GM21367 (cell line): ENCODE measurements at regions not wholly inside any gene's neighbourhood (a gene's known extent, or its start where the extent isn't known, plus 50 kb on each side); places are given as distances from the start of the nearest gene placed in this dataset.
"Not testable (repeated sequence)": the region's sequence is repeated elsewhere in the genome, so short reads cannot be mapped to it uniquely, and the experiment has no call there.

Source experiments
- ATAC-seq: cut with Tn5 transposase; IDR thresholded peaks from one replicate; pipeline ENCODE4 v1.9.1; 2021; ENCODE audit not compliant: unreplicated experiment

DNA sequence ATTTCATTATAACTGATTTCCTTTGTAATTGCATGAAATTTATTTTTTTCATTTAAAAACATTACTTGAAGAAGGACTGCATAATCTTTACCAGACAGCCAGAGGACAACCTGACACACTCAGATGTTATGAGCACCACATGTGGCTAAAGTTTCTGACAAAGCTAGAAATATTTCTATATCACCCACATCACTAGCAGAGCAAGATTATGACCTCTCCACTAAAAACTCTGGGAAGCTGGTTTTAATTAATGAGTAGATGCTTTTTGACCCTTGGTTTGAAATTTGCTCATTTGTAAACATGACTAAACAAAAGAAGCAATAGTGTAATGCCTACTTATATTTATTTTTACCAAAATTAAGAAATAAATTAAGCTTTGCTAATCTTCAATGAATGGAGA, 661.5 kb upstream of the EPHA5 start:
- no peak for ATAC-seq

DNA sequence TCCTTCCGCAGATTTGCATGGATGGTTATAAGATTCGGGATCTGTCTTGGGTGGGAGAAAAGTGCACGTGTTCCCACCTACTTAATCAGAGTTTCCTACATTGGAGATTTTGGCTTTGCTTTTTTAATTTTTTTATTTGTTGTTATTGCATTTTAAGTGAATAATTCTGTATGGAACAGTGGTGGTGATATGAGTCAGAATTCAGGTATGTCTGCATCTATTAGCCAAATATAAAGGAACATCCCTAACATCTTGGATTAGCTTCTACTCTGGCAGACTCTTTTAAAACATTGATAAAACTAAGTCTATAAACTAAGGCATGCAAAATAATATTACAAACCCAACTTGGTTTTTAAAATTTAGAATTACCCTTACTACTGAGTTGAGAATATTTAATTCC, 659.8 kb upstream of the EPHA5 start:
- ATAC-seq = no peak

DNA sequence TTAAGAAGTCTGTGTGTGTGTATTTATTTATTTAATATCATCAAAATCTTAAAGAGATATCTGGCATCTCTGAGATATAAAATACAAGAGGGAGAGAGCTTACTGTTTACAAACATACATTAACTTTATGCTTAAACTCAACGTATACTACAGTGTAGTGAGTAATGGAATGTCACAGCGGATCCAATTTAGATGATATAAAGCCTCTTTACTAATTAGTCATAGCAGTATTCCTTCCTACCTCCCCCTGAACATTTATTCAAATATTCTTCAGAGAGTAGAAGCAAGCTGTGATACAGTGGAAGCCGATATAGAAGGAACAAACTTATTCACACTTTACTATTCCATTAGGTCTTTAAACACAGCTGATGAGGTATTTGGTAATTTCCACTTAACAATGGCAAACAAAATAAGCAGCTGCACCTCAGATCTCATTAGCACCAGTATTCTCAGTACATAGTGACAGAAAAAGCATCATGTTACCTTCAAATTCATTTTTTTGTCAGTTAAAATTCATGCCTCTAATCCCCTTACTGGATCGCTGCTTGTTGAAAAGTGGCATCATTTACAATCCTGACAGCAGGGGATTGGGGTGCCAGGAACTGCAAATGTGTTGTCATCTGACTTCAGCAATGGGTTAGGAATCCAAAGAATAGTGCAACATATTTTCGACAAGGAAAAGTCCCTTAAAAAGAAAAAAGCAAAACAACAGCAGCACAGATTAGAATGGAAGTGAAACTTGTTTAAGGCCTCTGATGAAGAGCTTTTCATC, 658.7 kb upstream of the EPHA5 start:
- ATAC-seq = no peak

DNA sequence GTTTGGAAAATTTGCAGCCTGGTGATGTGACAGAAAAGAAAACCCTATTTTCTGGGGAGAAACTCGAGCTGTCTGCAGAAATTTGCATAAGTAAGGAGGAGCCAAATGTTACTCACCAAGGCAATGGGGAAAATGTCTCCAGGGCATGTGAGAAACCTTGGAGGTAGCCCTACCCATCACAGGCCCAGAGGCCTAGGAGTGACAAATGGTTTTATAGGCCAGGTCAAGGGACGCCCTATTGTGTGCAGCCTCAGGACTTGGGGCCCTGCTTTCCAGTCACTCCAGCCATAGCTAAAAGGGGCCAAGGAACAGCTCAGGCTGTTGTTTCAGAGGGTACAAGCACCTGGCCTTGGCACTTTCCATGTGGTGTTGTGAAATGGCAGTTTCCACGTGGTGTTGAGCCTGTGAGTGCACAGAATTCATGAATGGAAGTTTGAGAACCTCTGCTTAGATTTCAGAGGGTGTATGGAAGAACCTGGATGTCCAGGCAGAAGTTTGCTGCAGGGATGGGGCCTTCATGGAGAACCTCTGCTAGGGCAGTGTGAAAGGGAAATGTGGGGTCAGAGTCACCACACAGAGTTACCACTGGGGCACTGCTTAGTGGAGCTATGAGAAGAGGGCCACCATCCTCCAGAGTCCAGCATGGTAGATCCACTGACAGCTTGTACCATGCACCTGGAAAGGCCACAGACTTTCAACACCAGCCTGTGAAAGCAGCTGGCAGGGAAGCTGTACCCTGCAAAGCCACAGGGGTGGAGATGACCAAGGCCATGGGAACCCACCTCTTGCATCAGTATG, 637.6 kb upstream of the EPHA5 start:
- no peak for ATAC-seq

DNA sequence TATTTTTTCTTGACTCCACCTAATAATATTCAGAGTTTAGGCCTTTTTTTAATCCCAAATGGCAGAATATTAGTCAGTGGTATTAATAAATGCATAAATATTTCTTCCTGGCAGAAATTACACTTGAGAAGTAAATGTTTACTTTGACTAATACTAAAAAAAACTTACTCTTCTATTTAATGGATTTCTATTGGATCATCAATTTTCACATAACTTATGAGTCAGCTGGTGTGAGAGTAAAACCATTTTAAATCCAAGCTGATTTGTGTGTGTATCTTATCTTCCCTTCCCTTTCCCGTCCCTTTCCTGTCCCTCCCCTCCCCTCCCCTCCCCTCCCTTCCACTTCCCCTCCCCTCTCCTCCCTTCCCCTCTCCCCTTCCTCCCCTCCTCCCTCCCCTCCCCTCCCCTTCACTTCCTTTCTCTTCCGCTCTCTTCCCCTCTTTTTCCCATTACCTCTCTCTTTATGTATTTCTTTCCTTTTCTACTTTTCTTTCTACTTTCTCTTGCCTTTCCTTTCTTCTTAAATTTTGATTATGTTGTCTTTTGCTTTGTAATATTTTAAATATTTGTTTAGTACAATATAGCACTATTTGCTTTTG, 630.1 kb upstream of the EPHA5 start:
- ATAC-seq = no peak

DNA sequence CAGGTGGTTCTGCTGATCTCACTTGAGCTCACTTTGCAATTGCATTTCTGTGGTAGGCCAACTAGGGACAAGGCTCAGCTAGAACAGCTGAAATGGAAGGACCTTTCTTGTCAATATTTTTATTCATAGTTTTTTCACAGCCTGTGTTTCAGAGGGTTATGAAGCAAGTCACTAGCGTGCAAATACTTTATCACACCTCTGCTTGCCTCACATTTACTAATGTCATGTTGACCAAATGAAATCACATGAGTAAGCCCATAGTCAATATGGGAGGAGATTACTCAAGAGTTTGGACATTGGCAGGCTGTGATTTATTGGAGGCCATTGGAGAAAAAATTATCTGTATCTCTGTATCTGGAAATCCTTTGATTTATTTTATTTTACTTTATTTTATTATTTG, 628.3 kb upstream of the EPHA5 start:
- ATAC-seq = no peak

DNA sequence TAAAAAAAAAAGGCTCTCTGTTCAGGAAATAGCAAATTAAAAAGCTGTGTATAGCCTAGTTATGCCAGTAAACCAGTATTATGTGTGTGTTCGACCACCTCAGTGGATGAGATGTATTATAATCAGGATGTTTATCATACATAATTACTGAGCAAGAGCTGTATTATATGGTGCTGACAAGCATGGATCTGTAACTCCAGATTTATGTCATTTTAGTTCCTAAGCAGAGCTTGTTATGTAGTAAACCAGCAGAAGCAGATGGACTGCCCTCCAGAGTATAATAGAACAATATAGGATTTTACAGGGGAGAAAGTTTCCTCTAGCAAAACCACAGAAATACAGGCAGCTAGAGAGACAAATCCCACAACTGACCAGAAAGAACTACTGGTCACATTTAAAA, 627.4 kb upstream of the EPHA5 start:
- ATAC-seq = no peak

DNA sequence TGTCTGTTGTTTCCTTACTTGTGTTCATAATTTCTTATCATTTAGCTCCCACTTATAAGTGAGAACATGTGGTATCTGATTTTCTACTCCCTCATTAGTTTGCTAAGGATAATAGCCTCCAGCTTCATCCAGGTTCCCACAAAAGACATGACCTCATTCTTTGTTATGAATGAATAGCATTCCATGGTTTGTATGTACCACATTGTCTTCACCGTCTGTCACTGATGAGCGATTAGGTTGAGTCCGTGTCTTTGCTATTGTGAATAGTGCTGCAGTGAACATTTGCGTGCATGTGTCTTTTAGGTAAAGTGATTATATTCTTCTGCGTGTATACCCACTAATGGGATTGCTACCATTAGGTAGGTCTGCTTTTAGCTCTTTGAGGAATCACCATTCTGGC, 624.3 kb upstream of the EPHA5 start:
- no peak for ATAC-seq

DNA sequence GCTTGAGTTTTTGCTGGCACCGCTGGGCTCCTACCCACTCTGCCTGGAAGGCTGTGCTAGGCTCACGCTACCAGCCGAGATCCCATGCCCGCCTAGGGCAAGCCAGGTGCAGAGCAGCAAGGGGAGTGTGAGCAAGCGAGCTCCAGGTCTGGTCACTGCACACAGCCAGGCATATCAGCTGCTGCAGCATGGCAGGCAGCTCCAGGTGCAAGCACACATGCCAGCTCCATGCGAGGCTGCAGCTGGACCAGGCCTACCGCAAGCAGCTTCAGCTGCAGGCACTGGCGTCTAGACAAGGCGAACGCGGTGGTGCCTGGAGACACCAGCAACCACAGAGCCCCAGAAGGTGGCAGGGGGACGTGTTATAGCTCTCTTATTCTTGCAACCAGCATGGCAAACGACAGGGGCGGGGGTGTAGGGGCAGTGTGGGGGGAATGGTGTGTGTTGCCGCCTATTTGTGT, 614.7 kb upstream of the EPHA5 start:
- ATAC-seq = no peak

DNA sequence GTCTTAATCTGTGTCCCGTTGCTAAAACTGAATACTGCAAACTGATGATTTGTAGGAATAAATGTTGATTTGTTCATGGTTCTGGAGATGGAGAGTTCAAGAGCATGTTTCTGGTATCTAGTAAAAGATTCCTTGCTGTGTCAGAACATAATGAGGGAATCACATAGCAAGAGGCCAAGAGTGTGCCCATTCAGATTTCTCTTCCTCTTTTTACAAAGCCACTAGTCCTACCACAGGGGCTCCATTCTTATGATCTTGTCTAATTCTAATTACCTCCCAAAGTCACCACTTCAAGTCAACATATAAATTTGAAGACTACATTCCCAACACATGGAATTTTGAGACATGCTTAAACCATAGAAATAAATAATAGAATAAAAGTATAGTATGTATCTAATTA, 608.8 kb upstream of the EPHA5 start:
- no peak for ATAC-seq

DNA sequence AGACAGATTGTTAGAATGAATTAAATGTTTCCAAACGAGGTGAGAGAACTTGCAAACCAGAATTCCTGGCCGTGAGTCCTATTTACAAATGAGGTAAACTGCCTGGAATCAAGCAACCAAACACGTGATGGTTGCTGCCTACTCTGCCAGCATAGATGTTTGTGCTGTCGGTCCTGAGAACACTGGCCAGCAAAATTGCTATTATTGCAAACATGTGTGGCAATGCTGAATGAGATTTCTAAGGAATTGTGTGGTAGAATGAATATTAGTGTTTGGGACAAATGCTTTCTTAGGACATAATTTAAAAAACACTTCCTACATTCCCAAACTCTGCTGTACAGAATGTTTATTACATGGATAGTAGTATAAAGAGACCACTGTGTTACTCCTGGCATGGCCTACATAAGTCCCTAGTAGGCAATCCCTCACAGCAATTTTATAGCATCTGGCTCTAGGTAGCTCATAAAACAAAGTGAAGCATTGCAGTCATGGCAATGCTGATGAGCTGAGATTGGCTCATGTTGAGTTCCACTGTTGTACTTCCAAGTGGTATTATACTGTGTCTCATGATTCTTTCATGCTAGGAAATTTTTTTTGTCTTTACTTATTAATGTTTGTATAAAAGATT, 605.2 kb upstream of the EPHA5 start:
- ATAC-seq = no peak

DNA sequence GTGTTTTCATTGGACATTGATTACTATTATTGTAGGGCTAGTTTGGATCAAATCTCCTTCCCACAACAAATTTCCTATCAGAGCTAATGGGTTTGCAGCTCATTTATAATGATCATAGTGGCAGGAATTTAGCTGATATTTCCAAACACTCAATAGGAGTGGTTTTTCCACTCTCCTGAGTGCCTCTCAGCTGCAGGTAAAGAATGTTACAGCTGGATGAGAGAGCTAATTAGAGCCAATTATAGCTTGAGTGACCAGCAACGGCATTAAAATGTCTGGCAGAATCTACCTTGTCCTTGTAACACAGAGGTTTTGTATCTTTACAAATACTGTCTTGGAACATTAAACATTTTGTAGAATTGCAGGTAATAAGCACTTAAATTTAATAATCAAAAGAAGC, 602.8 kb upstream of the EPHA5 start:
- no peak for ATAC-seq

DNA sequence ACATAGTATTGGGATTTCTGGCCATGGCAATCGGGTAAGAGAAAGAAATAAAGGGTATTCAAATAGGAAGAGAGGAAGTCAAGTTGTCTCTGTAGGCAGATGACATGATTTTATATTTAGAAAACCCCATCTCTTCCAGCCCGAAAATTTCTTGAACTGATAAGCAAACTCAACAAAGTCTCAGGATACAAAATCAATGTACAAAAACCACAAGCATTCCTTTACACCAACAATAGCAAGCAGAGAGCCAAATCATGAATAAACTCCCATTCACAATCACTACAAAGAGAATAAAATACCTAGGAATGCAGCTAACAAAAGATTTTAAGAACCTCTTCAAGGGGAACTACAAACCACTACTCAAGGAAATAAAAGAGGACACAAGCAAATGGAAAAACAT, 600.1 kb upstream of the EPHA5 start:
- not testable (repeated sequence) for ATAC-seq

DNA sequence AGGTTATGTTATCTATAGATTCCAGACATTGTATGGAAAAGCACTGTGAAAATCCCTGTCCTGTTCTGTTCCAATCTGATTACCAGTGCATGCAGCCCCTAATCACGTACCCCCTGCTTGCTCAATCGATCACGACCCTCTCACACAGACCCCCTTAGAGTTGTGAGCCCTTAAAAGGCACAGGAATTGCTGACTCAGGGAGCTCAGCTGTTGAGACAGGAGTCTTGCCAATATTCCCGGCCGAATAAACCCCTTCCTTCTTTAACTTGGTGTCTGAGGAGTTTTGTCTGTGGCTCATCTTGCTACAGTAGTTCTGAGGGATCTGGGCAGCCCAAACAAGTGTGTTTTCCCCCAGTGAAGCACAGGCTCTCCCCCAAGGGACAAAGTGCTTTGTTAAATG, 596.3 kb upstream of the EPHA5 start:
- not testable (repeated sequence) for ATAC-seq

DNA sequence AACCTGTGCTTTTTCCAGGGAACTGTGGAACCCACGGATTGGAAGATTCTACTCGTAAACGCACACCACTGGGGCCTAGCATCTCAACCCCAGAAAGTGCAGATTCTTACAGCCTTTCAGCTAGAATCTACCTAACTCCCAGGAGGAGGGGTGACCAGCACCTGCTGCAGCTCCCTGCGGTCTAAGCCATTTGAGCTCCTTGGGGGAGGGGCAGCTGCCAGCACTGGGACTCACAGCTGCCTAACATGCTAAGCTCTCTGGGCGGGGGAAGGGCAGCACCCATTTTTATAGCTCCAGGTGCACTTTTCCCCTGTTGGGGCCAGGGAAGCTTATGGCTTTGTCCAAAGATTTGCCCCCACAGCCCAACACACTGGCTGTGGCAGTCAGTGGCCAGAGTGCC, 595.7 kb upstream of the EPHA5 start:
- no peak for ATAC-seq

DNA sequence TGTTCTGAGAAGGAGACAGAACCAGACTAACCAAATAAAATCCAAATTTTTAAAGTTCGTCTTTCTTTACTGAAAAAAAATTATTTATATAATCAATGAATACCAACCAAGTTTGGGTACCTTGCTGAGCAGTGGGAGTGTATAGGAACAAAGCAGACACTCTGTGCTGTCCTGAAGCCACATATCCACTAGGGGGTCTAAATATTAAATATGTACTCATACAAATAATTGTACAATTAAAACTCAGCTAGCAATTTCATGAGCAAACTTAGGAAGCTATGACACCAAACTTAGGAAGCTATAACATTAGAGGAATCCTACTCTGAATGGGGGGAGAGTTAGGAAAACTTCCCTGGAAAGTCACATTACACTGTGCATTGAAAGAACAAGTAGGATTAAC, 582.0 kb upstream of the EPHA5 start:
- ATAC-seq = no peak

DNA sequence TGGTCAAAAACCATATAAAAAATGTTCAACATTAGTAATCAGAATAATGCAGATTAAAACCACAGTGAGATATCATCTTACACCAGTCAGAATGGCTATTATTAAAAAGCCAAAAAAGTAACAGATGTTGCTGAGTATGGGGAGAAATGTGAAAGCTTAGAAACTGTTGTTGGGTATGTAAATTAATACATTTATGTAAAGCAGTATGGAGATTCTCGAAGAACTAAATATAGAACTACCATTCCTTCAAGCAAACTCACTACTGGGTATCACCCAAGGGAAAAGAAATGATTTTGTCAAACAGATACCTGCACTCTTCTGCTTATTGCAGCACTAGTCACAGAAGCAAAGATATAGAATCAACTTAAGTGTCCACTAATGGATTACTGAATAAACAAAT, 576.4 kb upstream of the EPHA5 start:
- ATAC-seq = no peak

DNA sequence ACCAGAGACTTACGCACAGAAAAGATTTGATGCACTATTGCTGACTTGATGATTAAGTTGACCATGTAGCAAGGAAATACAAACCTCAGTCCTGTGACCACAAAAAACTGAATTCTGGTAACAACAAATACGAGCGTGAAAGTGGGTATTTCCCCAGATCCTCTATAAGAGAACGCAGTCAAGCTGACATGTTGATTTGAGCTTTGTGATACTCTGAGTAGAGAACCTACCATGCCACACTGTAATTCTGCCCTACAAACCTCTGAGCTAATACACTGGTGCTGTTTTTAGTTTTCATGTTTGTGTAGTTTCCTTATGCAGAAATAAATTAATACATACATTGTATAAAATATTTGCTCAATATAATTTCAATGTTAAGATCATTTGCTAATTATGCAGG, 565.6 kb upstream of the EPHA5 start:
- ATAC-seq = no peak

DNA sequence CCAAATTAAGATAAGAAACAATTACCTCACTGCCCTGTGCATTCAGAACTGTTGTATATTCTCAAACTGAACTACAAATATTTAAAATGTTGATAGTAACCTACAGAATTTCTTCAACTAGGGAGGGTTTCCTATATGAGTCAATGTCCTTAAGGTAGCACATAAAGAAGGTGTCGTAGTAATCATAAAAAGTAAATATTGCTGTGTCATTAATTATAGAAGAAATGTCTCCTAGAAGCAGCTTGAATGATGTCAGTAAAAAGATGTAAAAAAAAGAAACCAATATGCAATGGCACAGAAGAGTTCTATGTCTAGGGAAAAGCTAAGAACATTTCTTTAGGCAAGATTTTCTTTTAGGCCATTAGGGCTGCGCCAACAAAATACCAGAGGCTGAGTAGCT, 559.6 kb upstream of the EPHA5 start:
- no peak for ATAC-seq

DNA sequence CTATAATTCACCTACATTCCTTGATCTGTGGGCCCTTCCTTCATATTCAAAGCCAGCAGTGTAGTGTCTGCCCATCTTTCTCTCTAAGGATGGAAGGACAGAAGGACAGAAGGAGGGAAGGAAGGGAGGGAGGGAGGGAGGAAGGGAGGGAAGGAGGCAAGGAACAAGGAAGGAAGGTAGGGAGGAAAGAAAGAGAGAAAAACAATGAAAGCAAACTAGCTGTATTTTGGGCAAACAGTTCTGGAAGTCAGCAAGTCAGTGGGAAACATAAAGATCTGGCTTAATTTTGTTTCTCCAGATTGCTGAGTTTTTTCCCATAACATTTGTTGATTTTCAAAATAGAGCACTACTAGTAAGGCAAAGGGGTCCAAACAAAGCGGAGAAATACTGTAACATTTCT, 555.2 kb upstream of the EPHA5 start:
- ATAC-seq = no peak

DNA sequence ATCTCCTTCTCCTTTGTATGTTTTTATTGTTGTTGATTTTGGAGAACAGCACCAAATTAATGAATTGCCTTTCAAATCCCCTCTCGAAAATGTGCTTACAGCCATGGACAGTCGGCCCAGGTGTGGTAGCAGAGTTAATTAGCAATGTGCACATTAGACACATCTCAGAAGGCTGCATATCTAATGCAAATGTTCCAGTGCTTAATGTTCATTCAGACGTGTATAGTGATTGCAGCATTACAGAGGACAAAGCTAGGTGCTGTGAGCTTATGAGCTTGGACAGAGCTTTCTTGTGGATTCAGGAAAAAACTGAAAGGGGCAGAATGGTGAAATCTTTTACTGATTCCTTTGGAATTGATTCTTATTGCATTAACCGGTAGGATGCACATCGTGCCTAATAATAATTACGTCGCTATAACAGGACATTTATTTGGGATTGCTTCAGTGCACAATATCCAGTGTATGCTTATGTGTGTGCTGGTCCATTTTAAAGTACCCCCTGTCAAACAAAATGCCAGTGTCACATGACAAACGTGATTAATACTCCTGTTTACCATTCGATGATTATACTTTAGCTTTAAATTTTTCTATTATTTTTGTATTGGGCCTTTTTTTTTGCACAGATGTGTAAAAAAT, 552.9 kb upstream of the EPHA5 start:
- ATAC-seq = no peak
